ENCODE measurements at regions not wholly inside any gene's neighbourhood (a gene's known extent, or its start where the extent isn't known, plus 50 kb on each side); places are given as distances from the start of the nearest gene placed in this dataset.

GRCh38 chr20:63083831-63084562, 77.2 kb upstream of the BHLHE23 start (continued):
- no peak for TF ChIP-seq ESRRA (CRISPR knock-in tag; IDR thresholded peaks at IDR 0.05; ENCODE audit: low read depth)
- no peak for TF ChIP-seq NPAS2 (CRISPR knock-in tag; IDR thresholded peaks at IDR 0.05; ENCODE audit: borderline replicate concordance)
- no peak for TF ChIP-seq ZNF383 (CRISPR knock-in tag; IDR thresholded peaks at IDR 0.05; ENCODE audit: borderline replicate concordance)
- TF ChIP-seq MAF1 (CRISPR knock-in tag; IDR thresholded peaks at IDR 0.05; ENCODE audit: borderline replicate concordance) = no peak
- TF ChIP-seq ZNF335 (CRISPR knock-in tag; IDR thresholded peaks at IDR 0.05) = no peak
- peak; percentile 72; the same call in 1 of the 2 replicates for TF ChIP-seq NRL (CRISPR knock-in tag; IDR thresholded peaks at IDR 0.05; ENCODE audit: borderline replicate concordance)
- no peak for TF ChIP-seq FOSL2 (CRISPR knock-in tag; IDR thresholded peaks at IDR 0.05)
- TF ChIP-seq HOXA3 (CRISPR knock-in tag; IDR thresholded peaks at IDR 0.05) = peak; percentile 44; the same call in 1 of the 2 replicates
- peak; percentile 82 for TF ChIP-seq HNF4G (IDR thresholded peaks at IDR 0.05; ENCODE audit: borderline replicate concordance, low read depth, low read length)
- no peak; the same call in 1 of the 2 replicates for TF ChIP-seq HNF4G (CRISPR knock-in tag; IDR thresholded peaks at IDR 0.05; ENCODE audit: borderline replicate concordance, low read depth)
- TF ChIP-seq POGK (CRISPR knock-in tag; conservative IDR thresholded peaks at IDR 0.05) = no peak
- TF ChIP-seq ZNF550 (CRISPR knock-in tag; IDR thresholded peaks at IDR 0.05; ENCODE audit: borderline replicate concordance) = no peak
- peak; percentile 79; the same call in 1 of the 2 replicates for TF ChIP-seq ZNF224 (CRISPR knock-in tag; IDR thresholded peaks at IDR 0.05)
- TF ChIP-seq ZNF576 (CRISPR knock-in tag; IDR thresholded peaks at IDR 0.05) = no peak
- peak; percentile 72 for TF ChIP-seq KDM6A (CRISPR knock-in tag; IDR thresholded peaks at IDR 0.05; ENCODE audit: low read depth)
- no peak for TF ChIP-seq SYNCRIP (IDR thresholded peaks at IDR 0.05; ENCODE audit: insufficient read depth, low read depth, low read length)
- no peak for TF ChIP-seq ZNF781 (CRISPR knock-in tag; IDR thresholded peaks at IDR 0.05; ENCODE audit: borderline replicate concordance, not compliant biosample characterization)
- TF ChIP-seq ZNF318 (CRISPR knock-in tag; IDR thresholded peaks at IDR 0.05) = no peak; the same call in 1 of the 2 replicates
- TF ChIP-seq TBX2 (CRISPR knock-in tag; IDR thresholded peaks at IDR 0.05; ENCODE audit: borderline replicate concordance) = peak; percentile 21; the same call in 1 of the 2 replicates
- TF ChIP-seq ZBTB8A (CRISPR knock-in tag; IDR thresholded peaks at IDR 0.05; ENCODE audit: borderline replicate concordance, low read depth) = no peak

Measured in HepG2 (cell line).